T-helper 1 cell treated with Interleukin-12 subunit alpha and Interleukin-12 subunit beta and Interleukin-4 antibody, amounts not matched to agents 30 μg/mL and 1 μg/mL, for 36 hours (primary cell): ENCODE measurements at regions not wholly inside any gene's neighbourhood (a gene's known extent, or its start where the extent isn't known, plus 50 kb on each side); places are given as distances from the start of the nearest gene placed in this dataset.

Experiments used
- H3K27ac Mint-ChIP-seq: one replicate; pipeline ENCODE4 v1.8.0; 2021; ENCODE audit warnings: mild to moderate bottlenecking, mixed read lengths
- H3K27me3 Mint-ChIP-seq: one replicate; pipeline ENCODE4 v1.8.0; 2021; ENCODE audit warnings: low read depth, mixed read lengths
- H3K36me3 Mint-ChIP-seq: one replicate; pipeline ENCODE4 v1.8.0; 2021; ENCODE audit warnings: low read depth, mixed read lengths
- H3K4me1 Mint-ChIP-seq: one replicate; pipeline ENCODE4 v1.8.0; 2021; ENCODE audit warnings: low read depth, mixed read lengths
- H3K4me3 Mint-ChIP-seq: one replicate; pipeline ENCODE4 v1.8.0; 2021; ENCODE audit warnings: mild to moderate bottlenecking, moderate library complexity, mixed read lengths
- H3K9me3 Mint-ChIP-seq: one replicate; pipeline ENCODE4 v1.8.0; 2021; ENCODE audit warnings: mixed read lengths

DNA sequence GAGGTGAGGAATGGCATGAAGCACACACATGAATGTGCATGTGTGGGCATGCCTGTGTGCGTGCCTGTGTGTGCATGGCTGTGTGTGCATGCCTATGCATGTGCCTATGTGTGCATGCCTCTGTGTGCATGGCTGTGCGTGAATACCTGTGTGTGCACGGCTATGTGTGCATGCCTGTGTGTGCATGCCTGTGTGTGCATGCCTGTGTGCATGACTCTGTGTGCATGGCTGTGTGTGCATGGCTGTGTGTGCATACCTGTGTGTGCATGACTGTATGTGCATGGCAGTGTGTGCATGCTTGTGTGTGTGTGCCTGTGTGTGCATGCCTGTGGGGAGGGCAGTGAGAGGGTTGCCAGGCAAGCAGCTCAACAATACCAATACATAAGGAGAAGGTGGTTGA, 276.5 kb upstream of the ERCC4 start:
- H3K27me3 Mint-ChIP-seq = no peaks in the 10 kb centered on the region
- peaks cover 8% of the 10 kb centered on the region for H3K9me3 Mint-ChIP-seq
- no peaks in the 10 kb centered on the region for H3K4me1 Mint-ChIP-seq
- H3K36me3 Mint-ChIP-seq = no peaks in the 10 kb centered on the region
- no peak overlapping the region for H3K4me3 Mint-ChIP-seq
- H3K27ac Mint-ChIP-seq = no peak overlapping the region

DNA sequence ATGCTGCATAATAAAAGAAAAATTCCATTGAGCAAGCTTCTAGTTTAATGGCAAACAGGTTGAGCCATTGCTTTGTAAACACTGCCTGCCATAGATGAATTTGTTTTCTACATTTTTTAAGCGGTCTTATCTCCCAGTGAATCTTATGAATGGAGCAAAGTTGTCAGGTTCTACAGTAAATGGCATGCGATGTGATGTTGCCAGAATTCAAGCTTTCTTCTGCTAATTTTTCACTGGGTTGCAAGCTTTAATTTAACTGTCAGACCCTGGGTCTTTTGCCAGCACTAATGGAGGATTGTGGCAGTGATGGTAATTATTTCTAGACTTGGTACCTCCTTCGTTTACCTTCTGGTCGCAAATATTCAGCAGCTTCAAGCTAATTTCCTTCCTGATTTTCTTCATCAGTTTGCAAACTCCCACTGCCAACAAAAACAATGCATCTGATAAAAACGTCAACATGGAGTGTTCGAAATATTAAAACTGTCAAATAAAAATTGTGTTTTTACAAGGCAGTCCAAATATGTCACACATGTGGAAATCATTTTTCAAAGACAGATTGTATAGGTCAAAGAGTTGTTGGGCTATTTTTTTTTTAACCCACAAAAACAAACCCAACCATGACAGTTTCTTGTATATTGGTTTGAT, 274.2 kb upstream of the ERCC4 start:
- Mint-ChIP-seq H3K4me3 (no peak overlapping the region), H3K9me3 (peaks cover 8% of the 10 kb centered on the region), H3K27ac (no peak overlapping the region), H3K36me3 (no peaks in the 10 kb centered on the region), H3K27me3 (no peaks in the 10 kb centered on the region), H3K4me1 (no peaks in the 10 kb centered on the region)

DNA sequence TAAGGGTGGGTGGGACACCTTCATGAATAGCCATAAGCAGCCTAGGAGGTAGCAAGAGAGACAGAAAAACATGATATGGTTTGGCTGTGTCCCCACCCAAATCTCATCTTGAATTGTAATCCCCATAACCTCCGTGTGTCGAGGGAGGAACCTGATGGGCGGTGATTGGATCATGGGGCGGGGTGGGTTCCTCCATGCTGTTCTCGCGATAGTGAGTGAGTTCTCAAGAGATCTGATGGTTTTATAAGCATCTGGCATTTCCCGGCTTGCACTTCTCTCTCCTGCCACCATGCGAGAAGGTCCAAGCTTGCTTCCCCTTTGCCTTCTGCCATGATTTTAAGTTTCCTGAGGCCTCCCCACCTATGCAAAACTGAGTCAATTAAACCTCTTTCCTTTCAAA, 259.1 kb upstream of the ERCC4 start:
- H3K36me3 Mint-ChIP-seq = no peaks in the 10 kb centered on the region
- H3K4me1 Mint-ChIP-seq = no peaks in the 10 kb centered on the region
- H3K27me3 Mint-ChIP-seq = no peaks in the 10 kb centered on the region
- no peak overlapping the region for H3K27ac Mint-ChIP-seq
- H3K9me3 Mint-ChIP-seq = peaks cover 6% of the 10 kb centered on the region
- no peak overlapping the region for H3K4me3 Mint-ChIP-seq

DNA sequence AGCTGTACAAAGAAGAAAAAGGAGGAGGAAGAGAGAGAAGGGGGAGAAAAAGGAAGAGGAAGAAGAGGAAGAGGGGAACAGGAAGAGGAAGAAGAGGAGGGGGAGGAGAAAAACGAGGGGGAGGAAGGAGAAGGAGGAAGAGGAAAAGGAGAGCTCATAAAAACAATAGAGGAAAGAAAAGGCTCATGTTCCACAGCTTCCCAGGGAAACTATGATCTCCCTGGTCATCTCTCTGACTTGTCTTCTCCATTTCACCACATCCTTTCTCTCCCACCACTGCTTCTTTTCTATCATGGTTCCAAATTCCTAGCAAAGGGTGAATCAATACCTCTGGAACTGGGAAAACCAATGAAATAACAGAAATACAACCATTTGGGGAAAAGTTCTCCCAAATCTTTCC, 254.1 kb upstream of the ERCC4 start:
- Mint-ChIP-seq H3K9me3 (no peaks in the 10 kb centered on the region), H3K27me3 (no peaks in the 10 kb centered on the region), H3K4me3 (no peak overlapping the region), H3K4me1 (no peaks in the 10 kb centered on the region), H3K27ac (no peak overlapping the region), H3K36me3 (no peaks in the 10 kb centered on the region)

DNA sequence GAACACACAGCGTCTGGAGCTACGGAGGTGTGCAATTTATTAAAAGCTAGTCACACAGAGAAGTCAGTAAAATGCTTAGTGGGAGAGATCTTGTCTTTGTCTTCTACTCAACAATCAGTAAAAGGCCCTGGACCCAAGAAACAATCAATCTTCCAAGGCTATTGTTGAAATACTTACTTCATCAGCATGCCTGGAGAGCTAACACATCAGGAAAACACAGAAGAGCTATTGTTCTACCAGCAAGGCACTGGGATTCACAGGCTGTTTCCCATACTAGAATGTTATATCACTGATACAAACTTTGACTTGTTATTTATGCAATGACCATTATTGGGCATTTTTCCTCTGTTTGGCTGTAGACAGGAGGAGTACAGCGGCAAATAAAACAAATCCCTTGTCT, 247.8 kb upstream of the ERCC4 start:
- Mint-ChIP-seq H3K27ac (no peak overlapping the region), H3K36me3 (no peaks in the 10 kb centered on the region), H3K9me3 (peaks cover 3% of the 10 kb centered on the region), H3K4me1 (no peaks in the 10 kb centered on the region), H3K4me3 (no peak overlapping the region), H3K27me3 (no peaks in the 10 kb centered on the region)

DNA sequence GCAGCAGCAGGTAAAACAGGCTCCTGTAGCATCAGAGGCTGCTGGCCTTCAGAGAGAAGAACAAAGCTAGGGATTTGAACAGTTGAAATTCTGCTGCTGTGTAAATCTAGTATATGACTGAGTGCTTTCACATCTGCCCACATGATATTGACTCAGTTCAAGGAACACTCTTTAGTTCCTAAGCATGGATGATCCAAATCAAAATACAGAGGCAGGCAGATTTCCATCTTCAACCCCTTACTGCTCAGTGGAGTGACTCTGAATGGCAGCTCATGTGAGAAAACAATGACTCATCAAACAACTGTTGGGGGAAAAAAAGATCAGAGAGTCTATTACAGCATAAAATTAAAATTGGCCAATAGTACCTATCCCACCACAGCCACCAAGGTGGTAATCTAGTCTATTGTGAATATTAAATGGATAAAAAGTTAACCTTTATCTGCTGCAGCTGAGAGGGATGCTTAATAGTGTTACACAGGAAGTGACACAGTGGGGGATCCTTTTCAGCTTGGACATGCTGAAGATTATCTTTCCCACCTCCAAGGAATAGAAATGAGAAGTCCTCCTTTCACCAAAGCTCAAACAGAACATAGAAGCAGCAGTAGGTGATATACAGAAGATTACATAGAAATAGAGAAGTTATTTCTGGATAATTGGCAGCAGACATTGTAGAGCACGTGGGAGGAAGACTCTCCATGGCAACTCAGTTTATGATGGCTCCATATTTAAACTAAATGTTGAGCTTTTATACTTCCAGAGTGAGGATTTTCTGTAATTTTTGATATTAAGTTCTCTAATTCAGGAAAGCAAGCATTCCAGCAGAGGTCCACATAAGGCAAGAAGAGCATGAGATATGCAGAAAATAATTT, 239.7 kb upstream of the ERCC4 start:
- Mint-ChIP-seq H3K4me3 (no peak overlapping the region), H3K36me3 (no peaks in the 10 kb centered on the region), H3K27ac (no peak overlapping the region), H3K9me3 (peaks cover 3% of the 10 kb centered on the region), H3K27me3 (no peaks in the 10 kb centered on the region), H3K4me1 (no peaks in the 10 kb centered on the region)

DNA sequence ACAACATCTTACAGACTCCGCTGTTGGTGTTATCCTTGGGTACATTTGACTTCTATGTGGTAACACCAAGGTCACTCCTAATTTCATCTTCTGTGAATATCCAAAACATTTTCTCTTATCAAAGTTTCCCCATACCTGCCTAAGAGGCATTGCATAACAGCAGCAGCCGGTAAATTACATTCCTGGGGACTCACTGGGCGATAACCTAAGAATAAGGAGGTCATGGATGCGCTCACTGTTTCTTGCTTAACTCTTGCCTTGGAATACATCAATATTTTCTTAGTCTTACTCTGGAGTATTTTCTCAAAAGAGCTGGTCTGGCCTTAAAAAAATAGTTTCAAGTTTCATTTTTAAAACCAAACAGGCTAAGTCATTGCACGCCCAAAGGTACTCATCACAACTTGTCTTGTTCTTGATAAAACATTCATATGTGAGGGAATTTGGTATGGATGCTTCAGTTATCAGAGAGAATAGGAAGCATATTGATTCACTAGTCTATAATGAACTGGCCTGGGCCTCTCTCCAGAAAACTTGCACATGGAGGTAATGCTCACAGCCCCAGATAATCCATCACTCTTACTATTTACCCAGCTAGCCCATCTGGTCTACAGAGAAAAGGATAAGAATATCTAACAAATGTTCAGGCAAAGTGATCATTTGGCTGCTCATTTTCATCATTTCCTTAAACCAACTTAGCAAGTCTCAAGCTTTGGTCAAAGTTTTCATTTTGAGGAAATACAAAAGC, 235.0 kb upstream of the ERCC4 start:
- no peaks in the 10 kb centered on the region for H3K36me3 Mint-ChIP-seq
- H3K27ac Mint-ChIP-seq = no peak overlapping the region
- H3K27me3 Mint-ChIP-seq = no peaks in the 10 kb centered on the region
- peaks cover 3% of the 10 kb centered on the region for H3K9me3 Mint-ChIP-seq
- H3K4me1 Mint-ChIP-seq = no peaks in the 10 kb centered on the region
- H3K4me3 Mint-ChIP-seq = no peak overlapping the region

DNA sequence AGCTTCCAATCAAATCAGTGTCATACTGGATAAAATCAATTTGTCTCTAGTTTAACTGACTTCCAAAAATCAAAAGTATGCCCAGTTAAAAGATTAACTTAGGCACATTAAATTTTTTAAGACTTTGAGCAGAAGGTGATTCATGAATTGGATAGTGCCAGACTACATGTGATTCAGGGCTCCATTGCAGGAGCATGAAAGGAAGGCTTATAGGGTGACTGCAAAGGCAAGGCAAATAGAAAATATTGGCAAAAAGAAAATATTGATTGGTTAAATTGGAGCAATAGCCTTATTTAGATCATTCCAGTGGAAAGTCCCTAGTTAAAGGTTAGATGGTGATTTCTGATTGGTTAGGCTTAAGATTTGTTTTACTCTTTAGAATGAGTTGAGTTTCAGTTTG, 223.9 kb upstream of the ERCC4 start:
- Mint-ChIP-seq H3K27me3 (no peaks in the 10 kb centered on the region), H3K9me3 (peaks cover 64% of the 10 kb centered on the region)

DNA sequence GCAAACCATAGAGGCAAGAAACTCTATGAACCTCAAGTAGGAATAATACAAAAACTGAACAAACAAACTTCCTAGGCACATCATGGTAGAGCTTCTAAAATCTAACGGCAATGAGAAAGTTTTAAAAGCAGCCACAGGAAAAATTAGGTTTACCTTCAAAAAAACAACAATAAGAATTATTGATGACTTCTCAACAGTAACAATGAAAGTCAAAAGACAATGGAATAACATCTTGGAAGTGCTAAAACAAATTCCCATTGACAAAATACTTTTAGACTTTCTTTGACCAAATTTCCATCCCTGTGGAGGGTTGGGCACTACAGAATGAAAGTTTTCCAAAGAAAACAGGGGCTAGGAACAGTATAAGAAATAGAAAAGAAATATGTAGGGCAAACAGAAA, 222.9 kb upstream of the ERCC4 start:
- Mint-ChIP-seq H3K4me3 (no peak overlapping the region), H3K9me3 (peaks cover 59% of the 10 kb centered on the region), H3K4me1 (no peaks in the 10 kb centered on the region), H3K27me3 (no peaks in the 10 kb centered on the region), H3K36me3 (no peaks in the 10 kb centered on the region), H3K27ac (no peak overlapping the region)

More for the DNA sequence above, 223.9 kb upstream of the ERCC4 start:
- Mint-ChIP-seq H3K27ac (no peak overlapping the region), H3K36me3 (no peaks in the 10 kb centered on the region), H3K4me3 (no peak overlapping the region), H3K4me1 (no peaks in the 10 kb centered on the region)

DNA sequence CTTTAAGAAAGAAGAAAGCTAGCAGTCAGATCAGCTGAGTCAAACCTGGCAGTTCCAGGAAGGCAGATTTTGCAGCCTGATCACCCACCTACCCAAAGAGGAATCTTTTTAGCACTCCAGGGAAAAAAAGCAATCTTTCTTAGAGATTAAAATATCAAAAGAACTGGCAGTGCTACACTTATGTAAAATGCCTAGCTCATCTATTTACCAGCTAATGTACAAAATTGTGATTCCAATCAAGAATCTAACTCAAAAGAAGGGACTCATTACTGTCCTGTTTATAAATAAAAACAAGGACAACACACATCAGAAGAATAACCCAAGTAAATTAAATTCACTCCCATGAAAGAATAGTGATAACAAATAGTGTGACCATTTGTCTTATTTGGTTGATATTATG, 222.4 kb upstream of the ERCC4 start:
- no peaks in the 10 kb centered on the region for H3K36me3 Mint-ChIP-seq
- no peaks in the 10 kb centered on the region for H3K27me3 Mint-ChIP-seq
- H3K4me1 Mint-ChIP-seq = no peaks in the 10 kb centered on the region
- H3K27ac Mint-ChIP-seq = no peak overlapping the region
- H3K4me3 Mint-ChIP-seq = no peak overlapping the region
- peaks cover 56% of the 10 kb centered on the region for H3K9me3 Mint-ChIP-seq

DNA sequence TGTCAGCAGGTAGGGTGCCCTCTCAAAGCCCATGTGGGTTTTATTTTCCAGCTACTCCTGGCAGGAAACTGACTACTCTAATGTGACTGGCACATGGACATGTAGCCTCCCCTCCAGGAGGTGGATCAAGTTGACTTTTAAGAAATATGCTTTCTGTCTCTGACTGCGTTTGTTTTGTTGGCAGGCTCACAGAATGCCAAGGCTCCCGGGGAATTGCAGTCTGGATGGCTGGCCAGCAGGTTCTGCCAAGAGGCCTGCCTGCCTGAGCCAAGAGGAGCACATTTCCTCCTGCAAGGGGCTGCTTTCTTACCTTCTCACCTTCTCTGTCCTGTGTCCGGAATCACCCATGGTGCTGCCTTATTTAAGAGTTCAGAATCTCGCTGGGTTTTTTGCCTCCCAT, 217.3 kb upstream of the ERCC4 start:
- no peaks in the 10 kb centered on the region for H3K27me3 Mint-ChIP-seq
- no peaks in the 10 kb centered on the region for H3K4me1 Mint-ChIP-seq
- H3K4me3 Mint-ChIP-seq = no peak overlapping the region
- no peak overlapping the region for H3K27ac Mint-ChIP-seq
- H3K36me3 Mint-ChIP-seq = no peaks in the 10 kb centered on the region
- peaks cover 38% of the 10 kb centered on the region for H3K9me3 Mint-ChIP-seq

DNA sequence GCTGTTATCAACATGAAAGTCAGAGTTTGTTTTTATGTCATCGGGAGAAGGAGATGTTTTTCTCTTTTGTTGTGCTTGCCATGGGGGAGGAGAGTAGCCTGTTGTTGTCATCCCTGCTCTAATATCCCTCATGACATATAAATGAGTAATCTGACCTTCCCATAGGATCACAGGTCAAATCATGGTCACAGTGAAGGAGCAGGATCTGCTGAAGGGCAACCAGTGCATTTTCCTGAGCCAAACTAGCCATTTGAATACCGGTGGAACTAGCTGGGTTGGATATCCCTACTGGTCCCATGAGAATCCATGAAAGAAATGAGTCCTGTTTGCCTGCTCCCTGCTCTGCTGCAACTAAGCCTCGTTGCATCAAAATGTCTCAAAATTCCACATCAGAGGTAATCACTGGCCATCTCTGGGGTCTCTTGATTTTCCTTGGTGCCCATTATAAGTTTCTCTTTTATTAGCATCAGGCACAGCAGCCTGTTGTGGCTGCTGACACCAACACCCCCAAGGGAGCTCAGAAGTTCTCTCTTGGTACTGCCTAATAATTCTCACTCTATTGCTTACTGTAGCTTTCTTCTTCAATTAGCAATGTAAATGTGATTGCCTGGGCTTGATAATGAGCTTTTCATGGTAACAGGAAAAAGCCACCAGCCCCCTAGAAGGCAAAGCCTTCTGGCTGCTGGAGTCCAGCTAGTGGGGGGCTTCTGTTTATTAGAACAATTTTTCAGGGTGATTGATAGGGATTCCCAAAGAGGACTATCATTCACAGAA, 211.4 kb upstream of the ERCC4 start:
- Mint-ChIP-seq H3K4me1 (no peaks in the 10 kb centered on the region), H3K4me3 (no peak overlapping the region), H3K27ac (no peak overlapping the region), H3K9me3 (peaks cover 22% of the 10 kb centered on the region), H3K27me3 (no peaks in the 10 kb centered on the region), H3K36me3 (no peaks in the 10 kb centered on the region)

DNA sequence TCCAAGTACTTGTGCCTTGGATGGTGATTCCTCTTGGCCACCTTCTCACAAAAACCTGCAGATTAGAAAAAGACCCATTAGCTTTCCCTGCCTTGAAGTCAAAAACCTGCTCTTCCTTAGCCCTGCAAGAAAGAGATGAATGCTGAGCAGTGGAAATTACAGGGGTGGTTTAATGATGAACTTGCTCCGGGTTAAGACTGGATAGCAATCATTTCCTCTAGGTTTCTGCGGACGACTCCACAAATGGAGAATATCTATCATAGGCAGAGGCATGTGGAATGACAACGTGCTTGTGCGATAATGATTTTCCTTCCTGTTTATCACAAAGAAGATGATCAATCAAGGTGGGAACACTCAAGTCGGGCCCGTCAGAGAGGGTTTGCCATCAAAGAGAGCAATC, 201.2 kb upstream of the ERCC4 start:
- Mint-ChIP-seq H3K4me1 (no peaks in the 10 kb centered on the region), H3K27me3 (no peaks in the 10 kb centered on the region), H3K36me3 (no peaks in the 10 kb centered on the region), H3K9me3 (peaks cover 9% of the 10 kb centered on the region), H3K27ac (no peak overlapping the region), H3K4me3 (no peak overlapping the region)

DNA sequence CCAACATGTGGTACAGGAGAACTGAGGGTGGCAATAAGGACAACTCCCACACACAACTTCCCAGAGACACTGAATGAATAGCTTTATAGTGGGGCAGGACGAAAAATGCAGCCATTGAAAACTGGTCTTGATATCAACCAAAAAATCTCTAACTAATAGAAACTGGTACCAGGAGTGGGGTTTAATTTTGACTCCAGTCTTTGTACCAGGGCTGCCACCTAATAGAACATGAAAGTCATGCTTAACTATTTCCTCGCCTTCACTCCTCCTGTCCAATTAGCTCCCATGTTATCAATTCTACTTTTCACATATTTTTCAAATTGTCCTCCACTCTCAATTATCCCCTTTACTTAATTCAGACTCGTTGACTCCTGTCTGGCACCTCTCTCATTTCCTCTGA, 192.0 kb upstream of the ERCC4 start:
- no peaks in the 10 kb centered on the region for H3K27me3 Mint-ChIP-seq
- H3K36me3 Mint-ChIP-seq = no peaks in the 10 kb centered on the region
- H3K27ac Mint-ChIP-seq = no peak overlapping the region
- peaks cover 15% of the 10 kb centered on the region for H3K9me3 Mint-ChIP-seq
- H3K4me1 Mint-ChIP-seq = no peaks in the 10 kb centered on the region
- no peak overlapping the region for H3K4me3 Mint-ChIP-seq
